ENCODE measurements at regions not wholly inside any gene's neighbourhood (a gene's known extent, or its start where the extent isn't known, plus 50 kb on each side); places are given as distances from the start of the nearest gene placed in this dataset.

GRCh38 chr4:11614426-11614825 is 185.7 kb upstream of the HS3ST1 start:
- TF ChIP-seq EZH2 (IDR thresholded peaks at IDR 0.05; ENCODE audit: low read length, unreplicated experiment) (no peak), CTCF (conservative IDR thresholded peaks at IDR 0.05; ENCODE audit: low read depth, low read length) (no peak)

All from PC-3 (cell line).